Endodermal cell (in vitro differentiated cells): ENCODE measurements at regions not wholly inside any gene's neighbourhood (a gene's known extent, or its start where the extent isn't known, plus 50 kb on each side); places are given as distances from the start of the nearest gene placed in this dataset.
"Not testable (repeated sequence)": the region's sequence is repeated elsewhere in the genome, so short reads cannot be mapped to it uniquely, and the experiment has no call there.

Experiments
- DNase-seq: peaks from one replicate; pipeline ENCODE4 v3.0.0-alpha.2; 2017
- H3K27ac ChIP-seq: 2 replicates; pipeline ENCODE4 v1.5.1; 2013; ENCODE audit warnings: mild to moderate bottlenecking, low read depth, low read length, moderate library complexity
- H3K27me3 ChIP-seq: 2 replicates; pipeline ENCODE4 v1.6.1; 2013; ENCODE audit warnings: mild to moderate bottlenecking, low read length, moderate library complexity; ENCODE audit not compliant: insufficient read depth, control insufficient read depth, poor library complexity, severe bottlenecking
- H3K36me3 ChIP-seq: 2 replicates; pipeline ENCODE4 v1.7.0; 2013; ENCODE audit warnings: mild to moderate bottlenecking, low read length, moderate library complexity; ENCODE audit not compliant: control insufficient read depth, insufficient read depth
- H3K4me1 ChIP-seq: one replicate; pipeline ENCODE4 v1.7.0; 2013; ENCODE audit warnings: low read length; ENCODE audit not compliant: control insufficient read depth, insufficient read depth
- H3K4me3 ChIP-seq: 2 replicates; pipeline ENCODE4 v1.5.1; 2013; ENCODE audit warnings: mild to moderate bottlenecking, low read length, moderate library complexity
- H3K9ac ChIP-seq: 2 replicates; pipeline ENCODE4 v1.6.1; 2013; ENCODE audit warnings: mild to moderate bottlenecking, low read length, moderate library complexity; ENCODE audit not compliant: poor library complexity, severe bottlenecking; ENCODE audit errors: extremely low read depth
- H3K9me3 ChIP-seq: 2 replicates; pipeline ENCODE4 v1.6.1; 2013; ENCODE audit warnings: mild to moderate bottlenecking, low read length, moderate library complexity; ENCODE audit not compliant: control insufficient read depth
- H3K27ac Mint-ChIP-seq: 2 replicates; pipeline ENCODE4 v1.8.0; 2020; ENCODE audit warnings: mixed read lengths
- H3K27me3 Mint-ChIP-seq: 2 replicates; pipeline ENCODE4 v1.8.0; 2021; ENCODE audit warnings: mild to moderate bottlenecking, mixed read lengths; ENCODE audit not compliant: insufficient read depth
- H3K36me3 Mint-ChIP-seq: 2 replicates; pipeline ENCODE4 v1.8.0; 2020; ENCODE audit warnings: low read depth, mixed read lengths
- H3K4me1 Mint-ChIP-seq: 2 replicates; pipeline ENCODE4 v1.8.0; 2020; ENCODE audit warnings: mixed read lengths
- H3K4me3 Mint-ChIP-seq: 2 replicates; pipeline ENCODE4 v1.8.0; 2020; ENCODE audit warnings: mild to moderate bottlenecking, moderate library complexity, mixed read lengths
- H3K9me3 Mint-ChIP-seq: 2 replicates; pipeline ENCODE4 v1.8.0; 2020; ENCODE audit warnings: mild to moderate bottlenecking, mixed read lengths
- WGBS, 2 experiments: methylation state at CpG; one replicate each; pipeline versions ENCODE4 v1.1.5 to v1.1.7; 2013; ENCODE audit warnings: missing lambda C conversion rate in 2 of 2, mixed read lengths in 1 of 2; ENCODE audit not compliant: insufficient coverage in 1 of 2, insufficient read length in 1 of 2; 5-methylcytosine and 5-hydroxymethylcytosine counted together
- TF ChIP-seq, protein P1 (sequence below): fragments of 200-600 bp; sonication (generic); conservative IDR thresholded peaks from 2 replicates; pipeline ENCODE4 v1.5.0; 2021; ENCODE audit warnings: antibody characterized with exemption, mild to moderate bottlenecking

DNA sequence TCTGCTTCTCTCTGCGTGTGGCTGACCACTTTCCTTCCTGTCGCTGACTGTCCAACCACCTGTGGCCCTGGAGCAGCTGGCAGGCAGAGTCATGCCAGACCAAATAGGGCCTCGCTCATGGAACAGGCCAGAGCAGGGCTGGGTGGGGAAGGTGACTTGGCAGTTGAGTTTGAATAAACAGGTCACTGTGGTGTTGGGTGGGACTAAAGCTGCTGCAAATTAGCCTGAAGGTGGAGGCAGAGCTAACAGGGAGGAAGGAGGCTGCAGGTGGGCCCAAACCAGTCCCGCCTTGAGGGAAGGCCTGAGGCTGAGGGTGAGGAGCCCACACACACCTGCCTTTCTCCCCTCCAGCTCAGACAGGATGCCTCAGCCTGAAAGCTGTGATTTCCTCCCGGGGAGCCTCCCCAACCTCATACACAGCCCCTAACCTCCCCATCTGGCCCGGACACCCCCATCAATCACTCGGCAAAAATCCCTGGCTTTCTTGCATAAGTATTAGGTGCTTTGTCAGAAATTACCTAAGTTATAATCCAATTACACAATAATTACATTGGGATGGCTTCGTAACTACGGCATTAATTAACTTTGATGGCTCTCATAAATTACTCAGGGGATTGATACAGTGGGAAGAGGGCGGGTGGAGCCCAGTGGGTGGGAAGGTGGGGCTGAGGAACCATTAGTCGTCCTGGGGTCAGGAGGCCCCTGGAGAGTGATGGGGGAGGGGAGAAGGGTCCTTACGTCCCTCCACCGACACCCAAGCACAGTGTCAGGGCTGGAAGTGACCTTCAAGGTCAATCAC, 97.7 kb upstream of the PCBD1 start:
- H3K9ac ChIP-seq, result no peak overlapping the region
- H3K4me1 Mint-ChIP-seq, result peaks cover 15% of the 10 kb centered on the region
- peaks cover 3% of the 10 kb centered on the region for H3K9me3 Mint-ChIP-seq
- H3K4me1 ChIP-seq, result no peaks in the 10 kb centered on the region
- H3K4me3 ChIP-seq, result no peak overlapping the region
- peaks cover 2% of the 10 kb centered on the region for H3K27me3 Mint-ChIP-seq
- no peaks in the 10 kb centered on the region for H3K9me3 ChIP-seq
- no peaks in the 10 kb centered on the region for H3K36me3 ChIP-seq
- no peaks in the 10 kb centered on the region for H3K27me3 ChIP-seq
- H3K4me3 Mint-ChIP-seq, result no peak overlapping the region
- DNase-seq, result peak; percentile 66
- TF ChIP-seq, protein P1, sequence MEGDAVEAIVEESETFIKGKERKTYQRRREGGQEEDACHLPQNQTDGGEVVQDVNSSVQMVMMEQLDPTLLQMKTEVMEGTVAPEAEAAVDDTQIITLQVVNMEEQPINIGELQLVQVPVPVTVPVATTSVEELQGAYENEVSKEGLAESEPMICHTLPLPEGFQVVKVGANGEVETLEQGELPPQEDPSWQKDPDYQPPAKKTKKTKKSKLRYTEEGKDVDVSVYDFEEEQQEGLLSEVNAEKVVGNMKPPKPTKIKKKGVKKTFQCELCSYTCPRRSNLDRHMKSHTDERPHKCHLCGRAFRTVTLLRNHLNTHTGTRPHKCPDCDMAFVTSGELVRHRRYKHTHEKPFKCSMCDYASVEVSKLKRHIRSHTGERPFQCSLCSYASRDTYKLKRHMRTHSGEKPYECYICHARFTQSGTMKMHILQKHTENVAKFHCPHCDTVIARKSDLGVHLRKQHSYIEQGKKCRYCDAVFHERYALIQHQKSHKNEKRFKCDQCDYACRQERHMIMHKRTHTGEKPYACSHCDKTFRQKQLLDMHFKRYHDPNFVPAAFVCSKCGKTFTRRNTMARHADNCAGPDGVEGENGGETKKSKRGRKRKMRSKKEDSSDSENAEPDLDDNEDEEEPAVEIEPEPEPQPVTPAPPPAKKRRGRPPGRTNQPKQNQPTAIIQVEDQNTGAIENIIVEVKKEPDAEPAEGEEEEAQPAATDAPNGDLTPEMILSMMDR, result no peak
- no peaks in the 10 kb centered on the region for H3K36me3 Mint-ChIP-seq
- H3K27ac Mint-ChIP-seq, result no peak overlapping the region
- no peak overlapping the region for H3K27ac ChIP-seq
- WGBS, 2 experiments, result 80 to 85% methylated on average over 10 to 13 of the region's 13 CpGs

DNA sequence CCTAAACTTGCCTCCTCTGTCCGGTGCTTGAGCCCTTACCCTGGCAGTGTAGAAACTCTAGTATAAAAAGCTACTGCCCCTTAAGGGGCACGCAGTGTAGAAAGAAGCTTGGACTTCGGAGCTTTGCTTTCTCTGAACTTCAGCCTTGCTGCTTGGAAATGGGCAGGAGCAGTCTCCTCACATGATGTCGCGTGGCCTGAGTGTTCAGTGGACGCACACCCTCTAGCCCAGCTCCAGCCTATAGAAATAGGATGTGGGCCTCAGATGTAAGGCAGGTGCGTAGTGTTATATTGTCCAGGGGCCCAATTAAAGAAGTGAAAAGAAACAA, 98.2 kb upstream of the PCBD1 start:
- Mint-ChIP-seq H3K27ac (no peak overlapping the region), H3K36me3 (no peaks in the 10 kb centered on the region), H3K4me1 (peaks cover 15% of the 10 kb centered on the region), H3K27me3 (peaks cover 2% of the 10 kb centered on the region), H3K4me3 (no peak overlapping the region), H3K9me3 (peaks cover 3% of the 10 kb centered on the region)
- Histone ChIP-seq H3K36me3 (no peaks in the 10 kb centered on the region), H3K9ac (no peak overlapping the region), H3K27ac (no peak overlapping the region), H3K27me3 (no peaks in the 10 kb centered on the region), H3K4me3 (no peak overlapping the region), H3K9me3 (no peaks in the 10 kb centered on the region), H3K4me1 (no peaks in the 10 kb centered on the region)
- TF ChIP-seq, protein P1, result no peak
- 96 to 100% methylated on average over 3 to 7 of the region's 7 CpGs for WGBS, 2 experiments
- DNase-seq, result no peak

DNA sequence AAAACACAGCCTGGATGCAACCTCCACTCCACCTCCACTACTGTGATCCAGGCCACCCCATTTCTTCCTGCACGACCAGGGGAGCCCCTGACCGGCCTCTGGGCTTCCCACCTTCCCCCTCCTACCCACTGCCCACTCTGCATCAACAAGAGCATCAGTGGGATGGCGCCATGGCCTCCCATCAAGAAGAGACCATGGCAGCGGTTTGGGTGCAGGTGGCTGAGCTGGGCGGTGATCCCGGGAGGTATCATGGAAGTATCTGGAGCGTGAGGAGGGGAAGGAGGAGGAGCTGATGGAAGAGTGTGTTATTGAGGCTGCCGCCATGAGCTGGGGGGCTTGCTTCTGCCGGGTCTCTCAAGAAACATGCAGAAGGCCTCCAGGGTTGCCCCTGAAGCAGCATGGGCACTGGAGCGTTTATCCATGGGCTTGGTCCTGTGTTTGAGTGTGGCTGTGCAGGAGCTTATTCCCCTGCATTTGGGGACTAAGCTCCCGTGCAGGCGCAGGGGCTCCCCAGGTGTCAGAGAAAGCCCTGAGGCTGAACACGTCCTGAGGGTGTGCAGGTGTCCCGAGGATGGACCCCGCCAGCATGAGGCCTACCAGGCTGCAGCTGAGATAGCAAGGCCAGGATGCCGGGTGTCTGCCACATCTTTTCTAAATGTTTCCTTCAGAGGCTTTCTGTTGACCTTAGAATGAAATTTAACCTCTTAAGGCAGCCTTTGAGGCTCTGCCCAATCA, 99.2 kb upstream of the PCBD1 start:
- H3K4me3 Mint-ChIP-seq, result no peak overlapping the region
- no peak for DNase-seq
- WGBS, 2 experiments, result 94% methylated on average over 6 to 15 of the region's 16 CpGs
- no peaks in the 10 kb centered on the region for H3K36me3 Mint-ChIP-seq
- H3K4me1 Mint-ChIP-seq, result peaks cover 15% of the 10 kb centered on the region
- Histone ChIP-seq H3K36me3 (no peaks in the 10 kb centered on the region), H3K9me3 (no peaks in the 10 kb centered on the region), H3K4me1 (no peaks in the 10 kb centered on the region), H3K9ac (no peak overlapping the region), H3K4me3 (no peak overlapping the region), H3K27ac (no peak overlapping the region), H3K27me3 (no peaks in the 10 kb centered on the region)
- TF ChIP-seq, protein P1, result no peak
- peaks cover 2% of the 10 kb centered on the region for H3K27me3 Mint-ChIP-seq
- H3K27ac Mint-ChIP-seq, result no peak overlapping the region
- peaks cover 3% of the 10 kb centered on the region for H3K9me3 Mint-ChIP-seq

DNA sequence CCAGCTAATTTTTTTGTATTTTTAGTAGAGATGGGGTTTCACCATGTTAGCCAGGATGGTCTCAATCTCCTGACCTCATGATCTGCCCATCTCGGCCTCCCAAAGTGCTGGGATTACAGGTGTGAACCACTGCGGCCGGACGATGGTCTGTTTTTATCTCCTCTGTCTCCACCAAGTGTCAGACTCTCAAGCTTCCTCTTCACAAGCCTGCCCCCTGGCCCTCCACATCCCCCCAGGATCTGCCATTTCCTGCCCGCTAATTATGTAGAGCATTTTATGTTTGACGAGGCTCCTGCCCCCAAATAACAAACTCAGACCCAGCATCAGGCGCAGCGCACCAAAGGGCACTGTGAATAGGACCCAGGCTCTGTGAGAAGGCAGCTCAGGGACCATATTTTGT, 101.8 kb upstream of the PCBD1 start:
- not testable (repeated sequence) for H3K27ac ChIP-seq, H3K9ac ChIP-seq, H3K27me3 ChIP-seq, H3K36me3 Mint-ChIP-seq, H3K4me1 ChIP-seq, H3K27me3 Mint-ChIP-seq, H3K36me3 ChIP-seq, H3K4me3 Mint-ChIP-seq, H3K9me3 ChIP-seq, DNase-seq, H3K27ac Mint-ChIP-seq, H3K4me3 ChIP-seq, H3K9me3 Mint-ChIP-seq
- WGBS, 2 experiments, result 89 to 90% methylated on average over 7 to 8 of the region's 8 CpGs
- H3K4me1 Mint-ChIP-seq, result peaks cover 15% of the 10 kb centered on the region
